ENCODE measurements at regions not wholly inside any gene's neighbourhood (a gene's known extent, or its start where the extent isn't known, plus 50 kb on each side); places are given as distances from the start of the nearest gene placed in this dataset.
"Not testable (repeated sequence)": the region's sequence is repeated elsewhere in the genome, so short reads cannot be mapped to it uniquely, and the experiment has no call there.

- DNase-seq (ENCODE audit: low spot score): no peak
- FAIRE-seq: no peak
These were observed 143.5 kb downstream of the TPBG start for GRCh38 chr6:82507112-82507511.

- DNase-seq (ENCODE audit: low spot score) (no peak), FAIRE-seq (no peak)
These were observed 147.9 kb downstream of the TPBG start for GRCh38 chr6:82511546-82511945.

DNA sequence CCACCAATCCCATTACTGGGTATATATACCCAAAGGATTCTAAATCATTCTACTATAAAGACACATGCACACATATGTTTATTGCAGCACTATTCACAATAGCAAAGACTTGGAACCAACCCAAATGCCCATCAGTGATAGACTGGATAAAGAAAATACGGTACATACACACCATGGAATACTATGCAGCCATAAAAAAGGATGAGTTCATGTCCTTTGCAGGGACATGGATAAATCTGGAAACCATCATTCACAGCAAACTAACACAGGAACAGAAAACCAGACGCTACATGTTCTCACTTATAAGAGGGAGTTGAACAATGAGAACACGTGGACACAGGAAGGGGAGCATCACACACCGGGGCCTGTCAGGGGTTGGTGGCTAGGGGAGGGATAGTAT, 154.3 kb downstream of the TPBG start:
- not testable (repeated sequence) for FAIRE-seq; DNase-seq (ENCODE audit: low spot score)

- DNase-seq (ENCODE audit: low spot score) (no peak), FAIRE-seq (no peak)
These were observed 157.8 kb downstream of the TPBG start for GRCh38 chr6:82521369-82521768.

GRCh38 chr6:82521861-82522260, 158.2 kb downstream of the TPBG start:
- no peak for DNase-seq (ENCODE audit: low spot score)
- FAIRE-seq: no peak

GRCh38 chr6:82524031-82524430, 160.4 kb downstream of the TPBG start:
- FAIRE-seq (no peak), DNase-seq (ENCODE audit: low spot score) (no peak)

DNA sequence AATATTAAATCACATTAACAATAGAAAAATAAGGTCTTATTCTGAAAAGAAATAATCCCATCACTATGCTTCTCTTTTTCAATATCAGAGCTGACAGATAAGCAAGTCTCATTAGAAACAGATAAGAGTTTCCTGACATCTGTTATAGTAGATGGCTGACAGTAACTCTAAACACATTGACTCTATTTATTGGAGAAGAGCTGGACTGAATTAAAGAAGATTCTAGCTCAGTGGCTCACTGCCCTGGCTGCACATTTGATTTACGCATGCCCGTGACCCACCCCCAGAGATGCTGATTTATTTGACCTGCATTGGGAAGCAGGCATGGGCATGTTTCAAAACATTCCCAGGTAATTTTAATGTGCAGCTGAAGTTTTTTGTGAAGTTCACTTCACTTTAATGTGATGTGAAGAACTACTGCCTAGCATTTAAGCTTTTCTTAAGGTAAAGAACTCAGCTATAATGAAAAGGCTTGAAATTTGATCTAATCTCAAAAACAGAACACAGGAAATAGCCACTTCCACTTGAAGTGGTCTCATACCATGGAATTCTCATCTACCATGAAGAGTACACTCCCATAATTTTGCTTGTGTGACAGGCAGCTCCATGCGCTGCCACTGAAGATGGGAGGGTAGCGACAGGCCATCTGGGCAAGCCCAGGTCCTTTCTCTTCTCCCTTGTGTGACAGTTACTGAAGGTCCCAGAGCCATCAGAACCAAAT, 162.3 kb downstream of the TPBG start:
- DNase-seq (ENCODE audit: low spot score) (no peak), FAIRE-seq (no peak)

DNA sequence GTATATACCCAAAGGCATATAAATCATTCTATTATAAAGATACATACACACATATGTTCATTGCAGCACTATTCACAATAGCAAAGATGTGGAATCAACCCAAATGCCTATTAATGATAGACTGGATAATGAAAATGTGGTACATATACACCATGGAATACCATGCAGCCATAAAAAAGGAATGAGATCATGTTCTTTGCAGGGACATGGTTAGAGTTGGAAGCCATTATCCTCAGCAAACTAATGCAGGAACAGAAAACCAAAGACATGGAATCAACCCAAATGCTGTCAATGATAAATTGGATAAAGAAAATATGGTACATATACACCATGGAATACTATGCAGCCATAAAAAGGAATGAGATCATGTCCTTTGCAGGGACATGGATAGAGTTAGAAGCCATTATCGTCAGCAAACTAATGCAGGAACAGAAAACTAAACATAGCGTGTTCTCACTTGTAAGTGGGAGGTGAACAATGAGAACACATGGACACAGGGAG, 166.4 kb downstream of the TPBG start:
- not testable (repeated sequence) for FAIRE-seq; DNase-seq (ENCODE audit: low spot score)

DNA sequence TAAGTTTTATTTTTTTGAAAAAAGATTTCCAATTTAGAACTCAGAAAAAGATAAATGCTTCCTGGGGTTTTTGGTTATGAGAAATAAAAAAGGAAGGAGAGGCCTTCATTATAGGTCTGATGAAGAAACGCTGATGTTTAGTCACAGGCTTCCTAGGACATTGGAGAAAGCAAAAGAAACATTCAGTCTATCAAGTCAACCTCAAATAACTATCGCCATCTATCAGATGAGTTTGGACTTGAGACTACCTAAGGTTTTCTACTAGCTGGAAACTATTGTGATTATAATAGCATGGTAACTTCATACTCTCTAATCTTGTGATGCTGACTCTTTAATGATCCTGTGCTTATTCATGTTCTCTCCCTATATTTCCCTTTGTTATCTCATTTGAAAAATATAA, 171.3 kb downstream of the TPBG start:
- DNase-seq (ENCODE audit: low spot score) (no peak), FAIRE-seq (no peak)

GRCh38 chr6:82549480-82549879, 185.9 kb downstream of the TPBG start:
- FAIRE-seq; DNase-seq (ENCODE audit: low spot score): not testable (repeated sequence)

- FAIRE-seq; DNase-seq (ENCODE audit: low spot score): not testable (repeated sequence)
These were observed 187.7 kb downstream of the TPBG start for GRCh38 chr6:82551311-82551710.

DNA sequence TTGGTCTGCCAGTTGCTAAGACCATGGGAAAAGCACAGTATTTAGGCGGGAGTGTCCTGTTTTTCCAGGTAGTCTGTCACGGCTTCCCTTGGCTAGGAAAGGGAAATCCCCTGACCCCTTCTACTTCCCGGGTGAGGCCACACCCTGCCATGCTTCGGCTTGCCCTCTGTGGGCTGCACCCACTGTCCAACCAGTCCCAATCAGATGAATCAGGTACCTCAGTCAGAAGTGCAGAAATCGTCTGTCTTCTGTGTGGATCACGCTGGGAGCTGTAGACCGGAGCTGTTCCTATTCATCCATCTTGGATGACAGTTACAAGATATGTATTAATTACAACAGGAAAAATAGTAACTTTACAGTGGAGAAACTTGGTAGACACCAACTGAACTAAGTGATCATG, 188.2 kb downstream of the TPBG start:
- DNase-seq (ENCODE audit: low spot score) (no peak), FAIRE-seq (no peak)

GRCh38 chr6:82553863-82554531, 190.4 kb downstream of the TPBG start:
- no peak for FAIRE-seq
- no peak for DNase-seq (ENCODE audit: low spot score)

GRCh38 chr6:82554666-82555065, 191.0 kb downstream of the TPBG start:
- DNase-seq (ENCODE audit: low spot score) (no peak), FAIRE-seq (no peak)

GRCh38 chr6:82555801-82556200, 192.2 kb downstream of the TPBG start:
- FAIRE-seq: no peak

GRCh38 chr6:82558531-82558930, 194.9 kb downstream of the TPBG start:
- not testable (repeated sequence) for FAIRE-seq; DNase-seq (ENCODE audit: low spot score)

More at GRCh38 chr6:82555801-82556200, 192.2 kb downstream of the TPBG start:
- no peak for DNase-seq (ENCODE audit: low spot score)

DNA sequence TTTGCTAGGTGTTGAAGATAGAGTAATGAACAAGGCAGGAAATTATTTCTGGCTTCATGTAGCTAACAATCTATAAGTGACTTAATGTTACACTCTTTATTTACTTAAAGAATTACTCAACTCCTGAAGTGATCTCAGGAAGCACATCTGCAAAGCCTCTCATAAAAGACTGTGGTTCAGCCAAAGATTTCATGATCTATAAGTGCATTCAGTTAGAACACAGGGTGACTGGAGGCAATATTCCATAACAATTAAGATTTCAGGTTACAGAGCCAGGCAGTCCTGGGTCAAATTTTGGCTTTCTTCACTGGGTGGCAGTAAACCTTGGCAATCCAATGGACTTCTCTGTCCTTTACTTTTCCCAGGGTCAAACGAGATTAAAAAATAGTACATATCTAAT, 204.0 kb downstream of the TPBG start:
- FAIRE-seq (no peak), DNase-seq (ENCODE audit: low spot score) (no peak)

DNA sequence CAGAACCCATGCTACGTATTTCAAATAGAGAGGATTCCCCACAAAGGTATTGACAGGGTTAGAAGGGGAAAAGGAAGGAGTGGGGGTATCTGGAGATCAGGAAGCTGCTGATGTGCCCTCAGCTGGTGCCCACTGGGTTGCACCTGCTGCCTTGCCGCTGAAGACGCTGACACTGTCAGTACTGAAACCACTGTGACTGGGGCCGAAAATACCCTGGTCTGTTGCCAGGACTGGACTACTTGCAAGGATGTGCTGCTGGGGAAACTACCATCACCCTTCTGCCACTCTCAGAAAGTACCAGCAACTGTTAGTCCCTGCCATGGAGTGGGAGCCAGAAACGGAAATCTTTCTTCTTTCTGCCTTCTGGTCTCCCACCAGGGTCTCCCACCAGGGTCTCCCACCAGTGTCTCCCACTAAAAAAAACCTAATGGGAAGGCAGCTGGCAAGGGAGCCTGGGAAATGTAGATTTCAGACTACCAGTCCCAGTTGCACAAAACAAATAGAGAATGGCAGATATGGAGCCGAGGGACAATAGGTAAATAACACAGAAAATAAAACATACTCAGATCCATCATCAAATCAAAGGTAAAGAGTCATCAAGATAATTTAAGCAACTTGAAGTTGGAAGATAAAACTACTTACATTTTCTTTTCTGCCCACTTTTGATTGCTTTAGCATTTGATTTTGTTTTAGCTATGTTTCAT, 204.8 kb downstream of the TPBG start:
- FAIRE-seq: no peak
- DNase-seq (ENCODE audit: low spot score): no peak

DNA sequence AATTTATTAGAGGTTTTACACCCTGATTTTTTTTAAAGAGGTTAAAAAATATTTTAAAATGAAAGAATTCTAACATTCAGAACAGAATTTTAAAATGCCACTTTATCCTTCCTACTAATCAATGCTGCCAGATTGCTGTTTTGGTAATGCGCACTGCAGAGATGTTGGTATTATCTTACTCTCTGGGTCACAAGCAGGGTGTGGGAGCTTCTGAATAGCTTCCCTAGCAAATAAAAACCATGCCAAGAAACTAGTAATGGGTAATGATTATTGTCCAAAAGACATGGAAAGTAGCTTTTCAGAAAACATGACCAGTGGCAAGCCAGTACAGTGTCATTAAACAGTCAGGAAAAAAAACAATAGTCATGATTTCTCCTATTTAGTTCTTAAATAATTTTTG, 205.4 kb downstream of the TPBG start:
- FAIRE-seq: no peak
- DNase-seq (ENCODE audit: low spot score): no peak

DNA sequence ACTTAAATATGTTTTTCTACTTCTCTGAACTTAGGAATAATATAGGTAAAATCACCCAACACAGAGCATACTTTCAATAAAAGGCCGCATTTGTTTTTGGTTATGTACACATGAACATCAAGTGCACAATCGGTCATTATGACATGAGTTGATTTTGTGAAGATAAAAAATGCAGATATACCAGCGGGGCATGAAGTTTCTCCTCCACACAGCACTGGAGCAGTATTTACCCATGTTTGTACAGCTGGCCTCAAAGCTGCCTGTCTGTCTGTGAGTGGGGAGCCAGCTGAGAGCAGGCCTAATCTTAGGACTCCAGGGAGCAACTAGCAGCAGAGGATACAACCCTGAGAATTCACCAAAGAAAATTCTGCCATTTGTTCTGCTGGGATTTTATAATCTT, 206.5 kb downstream of the TPBG start:
- FAIRE-seq (no peak), DNase-seq (ENCODE audit: low spot score) (no peak)

GRCh38 chr6:82571455-82571854, 207.8 kb downstream of the TPBG start:
- FAIRE-seq: no peak
- no peak for DNase-seq (ENCODE audit: low spot score)

Data from RCC 7860 (cell line).